HCT116 (cell line): ENCODE measurements at regions not wholly inside any gene's neighbourhood (a gene's known extent, or its start where the extent isn't known, plus 50 kb on each side); places are given as distances from the start of the nearest gene placed in this dataset.

Source experiments
- ATAC-seq: fragments of 200-7000 bp; cut with Tn5 transposase; 2 replicates; pipeline ENCODE4 v1.9.1; 2020; ENCODE audit warnings: mild to moderate bottlenecking, moderate library complexity
- BruUV-seq: library from RNA; stranded (reverse); fragments of 400-500 nt; replicated peaks from 2 replicates; lab custom pipeline; 2021; lab: Mats Ljungman, UMichigan
- CTCF ChIA-PET: fragments of 300-600 bp; sonication (Branson Sonifier 250); formaldehyde crosslinking; loops from one replicate; lab custom pipeline; 2021; ENCODE audit warnings: antibody characterized with exemption; lab: Charles Lee
- POLR2A ChIA-PET: fragments of 300-600, 350-600 bp; sonication (Branson Sonifier 250); formaldehyde crosslinking; loops from one replicate; lab custom pipeline; 2021; ENCODE audit warnings: antibody characterized with exemption; lab: Charles Lee
- RAD21 ChIA-PET, 2 experiments: fragments of 300-600 bp; sonication (Branson Sonifier 250); formaldehyde crosslinking; loops; one replicate each; lab custom pipeline; 2023; ENCODE audit warnings: low total read pairs in 2 of 2; ENCODE audit not compliant: uncharacterized antibody in 2 of 2, unreplicated experiment in 2 of 2, low non-redundant PET in 1 of 2; lab: Charles Lee
- DNase-seq: peaks from one replicate; pipeline ENCODE4 v3.0.0-alpha.2; 2010; ENCODE audit warnings: low read depth, low spot score
- H2AFZ ChIP-seq: fragments of 200-600 bp; shearing (Covaris generic), sonication (generic); 2 replicates; pipeline ENCODE4 v1.6.1; 2017; ENCODE audit warnings: low read depth, mixed run types, mixed read lengths, antibody characterized with exemption, low read length; ENCODE audit not compliant: poor library complexity, severe bottlenecking
- H3K27ac ChIP-seq: 2 replicates; pipeline ENCODE4 v1.5.1; 2012; ENCODE audit warnings: low read depth, low read length
- H3K27me3 ChIP-seq: fragments of 200-600 bp; sonication (generic); 2 replicates; pipeline ENCODE4 v1.6.1; 2016; ENCODE audit warnings: mixed run types, low read length, mixed read lengths; ENCODE audit not compliant: insufficient read depth
- H3K36me3 ChIP-seq, 2 experiments: fragments of 200-500 bp in 1 of 2; fragments of 200-600 bp in 1 of 2; sonication (Bioruptor generic) in 1 of 2; sonication (generic) in 1 of 2; 2 replicates each; pipeline versions ENCODE4 v1.5.1 to v1.6.1; 2014 to 2016; ENCODE audit warnings: low read length in 2 of 2, inconsistent platforms in 1 of 2, mixed read lengths in 1 of 2, mixed run types in 1 of 2; ENCODE audit not compliant: insufficient read depth in 2 of 2, control insufficient read depth in 1 of 2
- H3K4me1 ChIP-seq, 2 experiments: fragments of 200-600 bp in 1 of 2; sonication (generic) in 1 of 2; 2 replicates each; pipeline versions ENCODE4 v1.5.1 to v1.6.1; 2012 to 2017; ENCODE audit warnings: low read length in 2 of 2, inconsistent platforms in 1 of 2, mild to moderate bottlenecking in 1 of 2, mixed read lengths in 1 of 2, mixed run types in 1 of 2, moderate library complexity in 1 of 2; ENCODE audit not compliant: insufficient read depth in 2 of 2, control insufficient read depth in 1 of 2
- H3K4me2 ChIP-seq: fragments of 200-600 bp; sonication (generic); 2 replicates; pipeline ENCODE4 v1.6.1; 2017; ENCODE audit warnings: mixed run types, low read length, mixed read lengths
- H3K4me3 ChIP-seq, 2 experiments: fragments of 200-600 bp in 1 of 2; sonication (generic) in 1 of 2; replicated peaks in 1 of 2; 2 replicates each; pipeline ENCODE4 v1.5.1; 2011 to 2016; ENCODE audit warnings: low read length in 2 of 2, control low read depth in 1 of 2, low read depth in 1 of 2, mild to moderate bottlenecking in 1 of 2, mixed read lengths in 1 of 2, mixed run types in 1 of 2
- H3K79me2 ChIP-seq: fragments of 200-600 bp; sonication (generic); 2 replicates; pipeline ENCODE4 v1.6.1; 2017; ENCODE audit warnings: mild to moderate bottlenecking, mixed run types, low read length, moderate library complexity, mixed read lengths; ENCODE audit not compliant: insufficient read depth
- H3K9ac ChIP-seq: fragments of 200-600 bp; sonication (generic); 2 replicates; pipeline ENCODE4 v1.6.1; 2016; ENCODE audit warnings: low read length, mixed read lengths
- H3K9me2 ChIP-seq: fragments of 200-600 bp; sonication (generic), shearing (Covaris generic); 2 replicates; pipeline ENCODE4 v1.6.1; 2017; ENCODE audit warnings: mixed run types, mild to moderate bottlenecking, moderate library complexity; ENCODE audit not compliant: insufficient read depth
- H3K9me3 ChIP-seq, 2 experiments: fragments of 200-500 bp in 1 of 2; fragments of 200-600 bp in 1 of 2; sonication (Bioruptor generic) in 1 of 2; sonication (generic) in 1 of 2; 2 replicates each; pipeline ENCODE4 v1.6.1; 2014 to 2017; ENCODE audit warnings: low read length in 2 of 2, mixed read lengths in 2 of 2, inconsistent platforms in 1 of 2, low read depth in 1 of 2, mild to moderate bottlenecking in 1 of 2, mixed run types in 1 of 2, moderate library complexity in 1 of 2; ENCODE audit not compliant: control insufficient read depth in 1 of 2, insufficient read depth in 1 of 2
- H4K20me1 ChIP-seq: fragments of 200-600 bp; sonication (generic), shearing (Covaris generic); 2 replicates; pipeline ENCODE4 v1.6.1; 2017; ENCODE audit warnings: mixed run types, mild to moderate bottlenecking, moderate library complexity; ENCODE audit not compliant: insufficient read depth
- EGR1 ChIP-seq: IDR thresholded peaks from 2 replicates; pipeline ENCODE4 v1.6.1; 2012; ENCODE audit warnings: low read depth
- ELF1 ChIP-seq: IDR thresholded peaks from 2 replicates; pipeline ENCODE4 v1.6.1; 2012; ENCODE audit warnings: low read depth, borderline replicate concordance
- EZH2phosphoT487 ChIP-seq: fragments of 200-600 bp; IDR thresholded peaks from 2 replicates; pipeline ENCODE4 v1.6.1; 2018; ENCODE audit warnings: antibody characterized with exemption, borderline replicate concordance
- FOSL1 ChIP-seq: IDR thresholded peaks from 2 replicates; pipeline ENCODE4 v1.6.1; 2012; ENCODE audit warnings: low read depth
- JUND ChIP-seq: IDR thresholded peaks from 2 replicates; pipeline ENCODE4 v1.6.1; 2012
- SP1 ChIP-seq: IDR thresholded peaks from 2 replicates; pipeline ENCODE4 v1.6.1; 2012; ENCODE audit warnings: low read depth
- YY1 ChIP-seq: IDR thresholded peaks from 2 replicates; pipeline ENCODE4 v1.6.1; 2011; ENCODE audit warnings: low read length, low read depth, moderate library complexity, mild to moderate bottlenecking; ENCODE audit not compliant: insufficient replicate concordance; ENCODE audit errors: extremely low read depth
- ZFX ChIP-seq: fragments of 450-650 bp; IDR thresholded peaks from 2 replicates; pipeline ENCODE4 v1.6.1; 2017
- ZNF274 ChIP-seq: fragments of 200-500 bp; sonication (Bioruptor generic); IDR thresholded peaks from 2 replicates; pipeline ENCODE4 v1.6.1; 2014; ENCODE audit warnings: mild to moderate bottlenecking, low read depth, low read length, inconsistent platforms
- intact Hi-C: fragments of 100-400 bp; cut with micrococcal nuclease; formaldehyde crosslinking; loops from 2 replicates; pipeline ENCODE4 v1.10.0; 2022
- TF ChIP-seq, protein P1 (sequence below): IDR thresholded peaks from 2 replicates; pipeline ENCODE4 v1.6.1; 2011; ENCODE audit warnings: mild to moderate bottlenecking, low read length, moderate library complexity; ENCODE audit not compliant: insufficient replicate concordance; ENCODE audit errors: extremely low read depth
- TF ChIP-seq, protein P2 (sequence below): IDR thresholded peaks from 2 replicates; pipeline ENCODE4 v1.6.1; 2012

DNA sequence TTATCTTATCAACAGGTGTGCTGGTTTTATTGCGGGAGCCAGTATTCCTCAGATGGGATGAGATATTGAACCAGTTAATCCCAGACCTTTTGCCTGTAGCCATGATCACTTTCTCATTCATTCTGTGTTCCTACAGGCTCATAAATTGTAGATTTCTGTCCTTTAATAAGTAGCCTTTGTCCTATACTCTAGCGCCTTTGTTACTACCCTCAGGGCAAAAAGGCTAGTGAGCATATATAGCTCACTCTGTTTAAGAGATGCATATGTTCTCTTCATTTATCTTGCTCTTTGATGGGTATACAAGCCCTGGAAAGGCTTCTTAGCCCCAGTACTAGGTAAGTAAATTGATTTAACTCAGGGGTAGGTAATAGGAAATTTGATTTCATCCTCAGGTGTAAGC, 95.1 kb downstream of the OXSM start:
- TF ChIP-seq, protein P1, sequence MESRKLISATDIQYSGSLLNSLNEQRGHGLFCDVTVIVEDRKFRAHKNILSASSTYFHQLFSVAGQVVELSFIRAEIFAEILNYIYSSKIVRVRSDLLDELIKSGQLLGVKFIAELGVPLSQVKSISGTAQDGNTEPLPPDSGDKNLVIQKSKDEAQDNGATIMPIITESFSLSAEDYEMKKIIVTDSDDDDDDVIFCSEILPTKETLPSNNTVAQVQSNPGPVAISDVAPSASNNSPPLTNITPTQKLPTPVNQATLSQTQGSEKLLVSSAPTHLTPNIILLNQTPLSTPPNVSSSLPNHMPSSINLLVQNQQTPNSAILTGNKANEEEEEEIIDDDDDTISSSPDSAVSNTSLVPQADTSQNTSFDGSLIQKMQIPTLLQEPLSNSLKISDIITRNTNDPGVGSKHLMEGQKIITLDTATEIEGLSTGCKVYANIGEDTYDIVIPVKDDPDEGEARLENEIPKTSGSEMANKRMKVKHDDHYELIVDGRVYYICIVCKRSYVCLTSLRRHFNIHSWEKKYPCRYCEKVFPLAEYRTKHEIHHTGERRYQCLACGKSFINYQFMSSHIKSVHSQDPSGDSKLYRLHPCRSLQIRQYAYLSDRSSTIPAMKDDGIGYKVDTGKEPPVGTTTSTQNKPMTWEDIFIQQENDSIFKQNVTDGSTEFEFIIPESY = no peak
- TF ChIP-seq ZNF274 = no peak
- no peak for TF ChIP-seq JUND
- TF ChIP-seq EGR1 = no peak
- no peak for TF ChIP-seq FOSL1
- TF ChIP-seq, protein P2, sequence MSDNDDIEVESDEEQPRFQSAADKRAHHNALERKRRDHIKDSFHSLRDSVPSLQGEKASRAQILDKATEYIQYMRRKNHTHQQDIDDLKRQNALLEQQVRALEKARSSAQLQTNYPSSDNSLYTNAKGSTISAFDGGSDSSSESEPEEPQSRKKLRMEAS = no peak
- TF ChIP-seq ZFX = no peak
- TF ChIP-seq EZH2phosphoT487 = no peak
- TF ChIP-seq ELF1 = no peak
- TF ChIP-seq SP1 = no peak
- TF ChIP-seq YY1 = no peak
- intact Hi-C loops = no loop called here
- H3K79me2 ChIP-seq = no peaks in the 10 kb centered on the region
- CTCF ChIA-PET = no interaction called here
- no peak overlapping the region for H3K4me2 ChIP-seq
- no peaks in the 10 kb centered on the region for H3K36me3 ChIP-seq
- no peak overlapping the region for H2AFZ ChIP-seq
- H3K4me1 ChIP-seq = peaks cover 0 to 5% of the 10 kb centered on the region in 2 experiments; a peak in 2 of 4 replicates
- RAD21 ChIA-PET = no interaction called here
- BruUV-seq = no TSS peak
- ATAC-seq = no peak
- DNase-seq = no peak
- no peaks in the 10 kb centered on the region for H3K27me3 ChIP-seq
- H3K9ac ChIP-seq = no peak overlapping the region
- H3K4me3 ChIP-seq = no peak overlapping the region
- no peaks in the 10 kb centered on the region for H4K20me1 ChIP-seq
- H3K9me3 ChIP-seq = no peaks in the 10 kb centered on the region
- H3K9me2 ChIP-seq = no peaks in the 10 kb centered on the region
- H3K27ac ChIP-seq = no peak overlapping the region
- POLR2A ChIA-PET = no interaction called here
